Muscle of arm (tissue), 1 donor: ENCODE measurements at regions not wholly inside any gene's neighbourhood (a gene's known extent, or its start where the extent isn't known, plus 50 kb on each side); places are given as distances from the start of the nearest gene placed in this dataset.
"Not testable (repeated sequence)": the region's sequence is repeated elsewhere in the genome, so short reads cannot be mapped to it uniquely, and the experiment has no call there.

Experiments
- DNase-seq: peaks from one replicate; pipeline ENCODE4 v3.0.0-alpha.2; 2013

GRCh38 chr6:121548131-121548530, 112.7 kb downstream of the GJA1 start:
- DNase-seq = no peak

- DNase-seq = no peak
These were observed 114.3 kb downstream of the GJA1 start for GRCh38 chr6:121549736-121550135.

DNA sequence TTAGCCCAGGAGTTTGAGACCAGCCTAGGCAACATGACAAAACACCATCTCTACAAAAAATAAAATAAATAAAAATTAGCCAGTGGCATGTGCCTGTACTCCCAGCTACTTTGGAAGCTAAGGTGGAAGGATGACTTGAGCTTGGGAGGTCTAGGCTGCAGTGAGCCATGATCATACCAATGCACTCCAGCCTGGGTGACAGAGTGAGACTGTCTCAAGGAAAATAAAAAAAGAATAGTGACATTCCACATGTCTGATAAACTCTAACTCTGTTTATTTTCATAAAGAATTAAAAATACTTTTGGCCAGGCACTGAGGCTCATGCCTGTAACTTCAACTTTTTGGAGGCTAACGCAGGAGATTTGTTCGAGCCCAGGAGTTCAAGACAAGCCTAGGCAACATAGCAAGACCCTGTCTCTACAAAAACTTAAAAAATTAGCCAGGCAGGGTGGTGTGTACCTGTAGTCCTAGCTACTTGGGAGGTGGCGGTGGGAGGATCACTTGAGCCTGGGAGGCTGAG, 115.1 kb downstream of the GJA1 start:
- no peak for DNase-seq

GRCh38 chr6:121555201-121555600, 119.8 kb downstream of the GJA1 start:
- DNase-seq = no peak

- not testable (repeated sequence) for DNase-seq
These were observed 120.7 kb downstream of the GJA1 start for GRCh38 chr6:121556149-121556548.

GRCh38 chr6:121557146-121557940, 121.9 kb downstream of the GJA1 start:
- no peak for DNase-seq

GRCh38 chr6:121559611-121560269, 124.3 kb downstream of the GJA1 start:
- no peak for DNase-seq

DNA sequence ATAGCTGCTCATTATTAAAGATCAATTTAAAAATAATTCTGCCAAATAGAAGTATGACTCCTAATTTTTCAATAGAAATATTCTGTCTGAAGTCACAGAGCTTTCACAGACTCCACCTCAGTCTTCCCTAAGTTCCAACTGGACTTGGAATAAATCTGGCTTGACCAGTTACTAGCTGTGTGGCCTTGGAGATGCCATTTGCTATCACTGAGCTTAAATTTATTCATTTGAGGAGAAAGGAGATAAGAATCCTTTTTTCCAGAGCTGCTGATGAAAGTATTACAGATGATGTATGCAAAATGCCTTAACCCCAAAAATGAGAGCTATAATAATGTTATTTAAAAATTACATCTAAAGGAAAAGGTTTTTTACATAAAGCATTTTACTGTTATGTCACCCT, 125.0 kb downstream of the GJA1 start:
- DNase-seq = no peak

- DNase-seq = no peak
These were observed 127.8 kb downstream of the GJA1 start for GRCh38 chr6:121563286-121563685.

GRCh38 chr6:121564529-121564928, 129.1 kb downstream of the GJA1 start:
- not testable (repeated sequence) for DNase-seq

DNA sequence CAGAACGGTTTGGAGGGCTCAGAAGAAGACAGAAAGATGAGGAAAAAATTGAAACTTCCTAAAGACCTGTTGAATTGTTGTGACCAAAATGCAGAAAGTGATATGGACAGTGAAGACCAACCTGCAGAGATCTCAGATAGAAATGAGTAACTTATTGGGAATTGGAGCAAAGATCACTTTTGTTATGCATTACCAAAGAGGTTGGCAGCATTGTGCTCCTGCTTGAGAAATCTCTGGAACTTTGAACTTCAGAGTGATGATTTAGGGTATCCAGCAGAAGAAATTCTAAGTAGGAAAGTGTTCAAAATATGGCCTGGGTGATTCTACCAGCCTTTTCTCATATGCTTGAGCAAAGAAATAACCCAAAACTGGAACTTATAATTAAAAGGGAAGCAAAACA, 136.0 kb downstream of the GJA1 start:
- DNase-seq = no peak

- no peak for DNase-seq
These were observed 138.0 kb downstream of the GJA1 start for GRCh38 chr6:121573481-121573880.

GRCh38 chr6:121578216-121578615, 142.8 kb downstream of the GJA1 start:
- DNase-seq = no peak

GRCh38 chr6:121579478-121579877, 144.0 kb downstream of the GJA1 start:
- DNase-seq = no peak

- no peak for DNase-seq
These were observed 145.9 kb downstream of the GJA1 start for GRCh38 chr6:121581327-121581726.

- no peak for DNase-seq
These were observed 146.8 kb downstream of the GJA1 start for GRCh38 chr6:121582262-121582661.

DNA sequence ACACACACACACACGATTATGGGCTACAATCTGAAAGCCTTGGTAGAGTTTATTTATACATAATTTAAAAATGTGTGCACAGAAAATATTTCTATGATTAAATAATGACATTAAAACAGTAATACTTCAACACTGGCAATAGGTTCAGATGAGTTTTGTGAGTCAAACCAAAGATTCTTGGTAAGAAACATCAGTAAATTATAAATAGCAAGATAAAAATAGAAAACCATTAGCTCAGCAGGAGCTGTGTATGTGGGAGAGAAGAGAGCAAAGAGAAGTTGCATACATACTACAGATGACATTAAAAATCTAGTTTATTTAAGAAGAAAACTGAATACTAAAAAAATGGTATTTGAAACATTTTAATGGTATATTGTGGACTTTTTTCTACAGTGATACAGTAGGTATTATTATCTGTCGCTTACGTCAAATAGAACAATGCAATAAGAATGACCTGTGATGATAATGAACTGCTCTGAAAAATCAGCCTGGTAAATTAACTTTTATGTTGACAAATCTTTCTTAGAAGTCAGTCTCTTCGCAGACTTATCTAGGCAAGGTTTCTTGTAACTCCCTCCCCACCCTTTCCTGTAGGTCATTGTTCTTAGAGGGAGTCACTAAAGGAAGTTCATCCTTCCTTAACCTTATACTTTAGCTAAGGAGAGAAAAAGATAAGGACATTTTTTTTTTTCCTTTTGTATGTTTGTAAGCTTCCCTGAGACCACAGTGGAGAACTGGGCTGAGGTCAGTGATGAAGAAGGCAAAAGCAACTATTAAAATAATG, 149.3 kb downstream of the GJA1 start:
- no peak for DNase-seq

GRCh38 chr6:121590438-121590837, 155.0 kb downstream of the GJA1 start:
- no peak for DNase-seq

DNA sequence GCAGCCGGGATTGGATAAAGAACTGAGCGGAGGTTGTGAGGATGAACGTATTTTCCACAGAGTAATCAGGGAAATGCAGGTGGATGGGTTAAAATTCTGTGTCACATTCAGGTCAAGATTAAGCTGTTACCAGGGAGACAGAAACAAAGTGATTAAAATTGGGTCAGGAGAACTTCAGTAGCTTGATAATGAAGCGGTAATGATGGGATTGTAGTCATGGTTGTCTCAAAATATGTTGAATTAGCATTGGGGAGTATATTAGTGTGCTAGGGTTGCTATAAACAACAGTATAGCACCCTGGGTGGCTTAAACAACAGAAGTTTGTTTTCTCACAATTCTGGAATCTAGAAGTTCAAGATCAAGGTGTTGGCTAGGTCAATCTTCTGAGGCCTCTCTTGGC, 155.5 kb downstream of the GJA1 start:
- no peak for DNase-seq

DNA sequence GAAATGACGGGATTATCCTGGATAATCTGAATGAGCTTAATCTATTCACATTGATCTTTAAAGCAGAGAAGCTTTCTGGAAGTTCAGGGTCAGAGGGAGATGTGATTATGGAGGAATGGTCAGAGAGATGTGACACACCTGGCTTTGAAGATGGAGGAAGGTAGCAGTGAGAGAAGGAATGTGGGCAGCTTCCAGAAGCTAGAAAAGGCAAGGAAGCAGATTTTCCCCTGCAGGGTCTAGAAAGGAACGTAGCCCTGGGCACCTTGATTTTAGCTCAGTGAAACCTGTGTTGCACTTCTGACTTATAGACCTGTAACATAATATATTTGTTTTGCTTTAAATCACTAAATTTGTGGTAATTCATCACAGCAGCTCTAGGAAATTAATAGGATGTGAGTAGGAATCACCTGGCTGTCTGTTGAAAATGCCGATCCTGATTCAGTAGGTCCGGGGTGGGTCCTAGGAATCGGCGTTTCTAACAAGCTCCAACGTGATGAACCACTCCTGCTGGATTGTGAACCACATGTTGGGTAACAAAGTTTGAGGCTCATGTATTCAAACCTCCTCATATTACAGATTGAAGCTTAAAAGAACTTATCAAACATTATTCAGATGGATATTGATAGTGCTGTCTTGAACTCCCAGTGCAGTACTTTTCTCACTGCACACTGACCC, 157.0 kb downstream of the GJA1 start:
- DNase-seq = no peak

- DNase-seq = no peak
These were observed 157.7 kb downstream of the GJA1 start for GRCh38 chr6:121593011-121593641.
